ENCODE measurements at regions not wholly inside any gene's neighbourhood (a gene's known extent, or its start where the extent isn't known, plus 50 kb on each side); places are given as distances from the start of the nearest gene placed in this dataset.

DNA sequence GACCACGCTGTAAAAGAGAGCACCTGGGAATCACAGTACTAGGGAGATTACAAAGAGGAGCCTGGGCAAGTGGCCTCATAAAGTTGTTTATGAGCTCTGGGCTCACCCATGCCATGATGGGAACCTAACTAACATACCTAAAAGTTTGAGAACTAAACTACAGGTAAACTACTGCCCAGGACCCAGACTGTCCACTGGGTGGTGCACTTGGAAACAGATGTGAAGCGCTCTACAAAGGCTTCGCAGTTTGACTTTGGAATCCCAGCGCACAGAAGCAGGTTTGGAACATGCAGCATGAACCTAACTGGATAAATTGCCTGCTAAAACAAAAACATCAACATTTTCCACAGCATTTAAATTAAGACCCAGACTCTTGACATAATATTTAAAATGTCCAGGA lies 418.6 kb downstream of the FAM181B start:
- TF ChIP-seq CEBPB (IDR thresholded peaks at IDR 0.05; ENCODE audit: borderline replicate concordance in 1 of 2, low read depth in 2 of 2, low read length in 2 of 2) (no peak), POLR2AphosphoS2 (IDR thresholded peaks at IDR 0.05; ENCODE audit: low read depth, low read length) (no peak)
- TF ChIP-seq, protein P1, sequence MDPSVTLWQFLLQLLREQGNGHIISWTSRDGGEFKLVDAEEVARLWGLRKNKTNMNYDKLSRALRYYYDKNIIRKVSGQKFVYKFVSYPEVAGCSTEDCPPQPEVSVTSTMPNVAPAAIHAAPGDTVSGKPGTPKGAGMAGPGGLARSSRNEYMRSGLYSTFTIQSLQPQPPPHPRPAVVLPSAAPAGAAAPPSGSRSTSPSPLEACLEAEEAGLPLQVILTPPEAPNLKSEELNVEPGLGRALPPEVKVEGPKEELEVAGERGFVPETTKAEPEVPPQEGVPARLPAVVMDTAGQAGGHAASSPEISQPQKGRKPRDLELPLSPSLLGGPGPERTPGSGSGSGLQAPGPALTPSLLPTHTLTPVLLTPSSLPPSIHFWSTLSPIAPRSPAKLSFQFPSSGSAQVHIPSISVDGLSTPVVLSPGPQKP (IDR thresholded peaks at IDR 0.05; ENCODE audit: low read depth, low read length) = no peak
- TF ChIP-seq, protein P2, sequence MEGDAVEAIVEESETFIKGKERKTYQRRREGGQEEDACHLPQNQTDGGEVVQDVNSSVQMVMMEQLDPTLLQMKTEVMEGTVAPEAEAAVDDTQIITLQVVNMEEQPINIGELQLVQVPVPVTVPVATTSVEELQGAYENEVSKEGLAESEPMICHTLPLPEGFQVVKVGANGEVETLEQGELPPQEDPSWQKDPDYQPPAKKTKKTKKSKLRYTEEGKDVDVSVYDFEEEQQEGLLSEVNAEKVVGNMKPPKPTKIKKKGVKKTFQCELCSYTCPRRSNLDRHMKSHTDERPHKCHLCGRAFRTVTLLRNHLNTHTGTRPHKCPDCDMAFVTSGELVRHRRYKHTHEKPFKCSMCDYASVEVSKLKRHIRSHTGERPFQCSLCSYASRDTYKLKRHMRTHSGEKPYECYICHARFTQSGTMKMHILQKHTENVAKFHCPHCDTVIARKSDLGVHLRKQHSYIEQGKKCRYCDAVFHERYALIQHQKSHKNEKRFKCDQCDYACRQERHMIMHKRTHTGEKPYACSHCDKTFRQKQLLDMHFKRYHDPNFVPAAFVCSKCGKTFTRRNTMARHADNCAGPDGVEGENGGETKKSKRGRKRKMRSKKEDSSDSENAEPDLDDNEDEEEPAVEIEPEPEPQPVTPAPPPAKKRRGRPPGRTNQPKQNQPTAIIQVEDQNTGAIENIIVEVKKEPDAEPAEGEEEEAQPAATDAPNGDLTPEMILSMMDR (IDR thresholded peaks at IDR 0.05 in 2 of 3, conservative IDR thresholded peaks at IDR 0.05 in 1 of 3; ENCODE audit: control insufficient read depth in 2 of 3, extremely low read depth in 1 of 3, insufficient read depth in 1 of 3, low read depth in 3 of 3, low read length in 3 of 3) = peak; percentile 44 to 62 (median 53); a peak in 5 of 6 replicates
- TF ChIP-seq, protein P3, sequence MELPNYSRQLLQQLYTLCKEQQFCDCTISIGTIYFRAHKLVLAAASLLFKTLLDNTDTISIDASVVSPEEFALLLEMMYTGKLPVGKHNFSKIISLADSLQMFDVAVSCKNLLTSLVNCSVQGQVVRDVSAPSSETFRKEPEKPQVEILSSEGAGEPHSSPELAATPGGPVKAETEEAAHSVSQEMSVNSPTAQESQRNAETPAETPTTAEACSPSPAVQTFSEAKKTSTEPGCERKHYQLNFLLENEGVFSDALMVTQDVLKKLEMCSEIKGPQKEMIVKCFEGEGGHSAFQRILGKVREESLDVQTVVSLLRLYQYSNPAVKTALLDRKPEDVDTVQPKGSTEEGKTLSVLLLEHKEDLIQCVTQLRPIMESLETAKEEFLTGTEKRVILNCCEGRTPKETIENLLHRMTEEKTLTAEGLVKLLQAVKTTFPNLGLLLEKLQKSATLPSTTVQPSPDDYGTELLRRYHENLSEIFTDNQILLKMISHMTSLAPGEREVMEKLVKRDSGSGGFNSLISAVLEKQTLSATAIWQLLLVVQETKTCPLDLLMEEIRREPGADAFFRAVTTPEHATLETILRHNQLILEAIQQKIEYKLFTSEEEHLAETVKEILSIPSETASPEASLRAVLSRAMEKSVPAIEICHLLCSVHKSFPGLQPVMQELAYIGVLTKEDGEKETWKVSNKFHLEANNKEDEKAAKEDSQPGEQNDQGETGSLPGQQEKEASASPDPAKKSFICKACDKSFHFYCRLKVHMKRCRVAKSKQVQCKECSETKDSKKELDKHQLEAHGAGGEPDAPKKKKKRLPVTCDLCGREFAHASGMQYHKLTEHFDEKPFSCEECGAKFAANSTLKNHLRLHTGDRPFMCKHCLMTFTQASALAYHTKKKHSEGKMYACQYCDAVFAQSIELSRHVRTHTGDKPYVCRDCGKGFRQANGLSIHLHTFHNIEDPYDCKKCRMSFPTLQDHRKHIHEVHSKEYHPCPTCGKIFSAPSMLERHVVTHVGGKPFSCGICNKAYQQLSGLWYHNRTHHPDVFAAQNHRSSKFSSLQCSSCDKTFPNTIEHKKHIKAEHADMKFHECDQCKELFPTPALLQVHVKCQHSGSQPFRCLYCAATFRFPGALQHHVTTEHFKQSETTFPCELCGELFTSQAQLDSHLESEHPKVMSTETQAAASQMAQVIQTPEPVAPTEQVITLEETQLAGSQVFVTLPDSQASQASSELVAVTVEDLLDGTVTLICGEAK (IDR thresholded peaks at IDR 0.05; ENCODE audit: borderline replicate concordance) = no peak
- TF ChIP-seq, protein P4, sequence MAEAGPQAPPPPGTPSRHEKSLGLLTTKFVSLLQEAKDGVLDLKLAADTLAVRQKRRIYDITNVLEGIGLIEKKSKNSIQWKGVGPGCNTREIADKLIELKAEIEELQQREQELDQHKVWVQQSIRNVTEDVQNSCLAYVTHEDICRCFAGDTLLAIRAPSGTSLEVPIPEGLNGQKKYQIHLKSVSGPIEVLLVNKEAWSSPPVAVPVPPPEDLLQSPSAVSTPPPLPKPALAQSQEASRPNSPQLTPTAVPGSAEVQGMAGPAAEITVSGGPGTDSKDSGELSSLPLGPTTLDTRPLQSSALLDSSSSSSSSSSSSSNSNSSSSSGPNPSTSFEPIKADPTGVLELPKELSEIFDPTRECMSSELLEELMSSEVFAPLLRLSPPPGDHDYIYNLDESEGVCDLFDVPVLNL (IDR thresholded peaks at IDR 0.05; ENCODE audit: low read depth, low read length) = no peak
